NOMO-1 treated with dmso at 0.1 percent for 144 hours (cell line): ENCODE measurements at regions not wholly inside any gene's neighbourhood (a gene's known extent, or its start where the extent isn't known, plus 50 kb on each side); places are given as distances from the start of the nearest gene placed in this dataset.
A peak's percentile ranks its signal among the peaks of the same experiment; 100 is the strongest.

Experiments used
- DNase-seq: peaks from one replicate; lab custom pipeline; 2025; ENCODE audit not compliant: unreplicated experiment; lab: John Stamatoyannopoulos, UW

DNA sequence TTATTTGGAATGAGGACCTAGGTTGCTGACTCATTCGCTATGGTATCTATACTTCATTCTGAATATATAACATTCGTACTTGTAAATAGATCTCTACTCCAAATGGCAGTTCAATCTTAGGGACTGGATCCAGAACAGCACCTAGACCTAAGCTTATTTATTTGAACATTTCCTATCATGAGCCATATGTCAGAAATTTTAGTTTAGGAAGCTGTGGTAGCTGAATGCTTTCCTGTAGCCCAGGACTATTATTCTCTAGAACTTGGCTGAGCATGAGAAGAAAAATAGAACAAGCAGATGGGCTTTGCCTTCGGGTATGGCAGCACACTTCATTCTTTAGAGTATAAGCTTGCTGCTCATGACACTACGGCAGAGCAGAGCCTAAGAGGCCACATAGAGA lies 1114.4 kb upstream of the B3GALT2 start:
- DNase-seq: no peak

DNA sequence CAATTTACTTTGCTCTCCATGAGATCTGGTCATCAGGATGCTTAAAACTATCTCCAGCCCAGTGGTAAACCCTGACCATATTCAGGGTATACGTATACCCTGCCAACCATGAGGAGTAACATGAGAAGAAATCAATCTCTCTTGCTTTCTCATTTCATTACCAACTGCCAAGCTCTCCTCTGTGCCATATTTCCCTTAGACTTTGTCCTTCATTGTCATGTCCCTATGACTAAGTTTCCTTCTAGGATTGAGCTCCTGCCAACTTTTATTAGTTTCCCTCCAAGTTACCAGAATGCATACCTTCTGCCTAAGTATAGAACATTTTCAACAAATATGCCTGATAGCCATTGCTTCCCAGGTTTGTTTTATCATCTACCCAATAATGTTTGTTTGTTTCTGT lies 1113.9 kb upstream of the B3GALT2 start:
- DNase-seq: no peak

DNA sequence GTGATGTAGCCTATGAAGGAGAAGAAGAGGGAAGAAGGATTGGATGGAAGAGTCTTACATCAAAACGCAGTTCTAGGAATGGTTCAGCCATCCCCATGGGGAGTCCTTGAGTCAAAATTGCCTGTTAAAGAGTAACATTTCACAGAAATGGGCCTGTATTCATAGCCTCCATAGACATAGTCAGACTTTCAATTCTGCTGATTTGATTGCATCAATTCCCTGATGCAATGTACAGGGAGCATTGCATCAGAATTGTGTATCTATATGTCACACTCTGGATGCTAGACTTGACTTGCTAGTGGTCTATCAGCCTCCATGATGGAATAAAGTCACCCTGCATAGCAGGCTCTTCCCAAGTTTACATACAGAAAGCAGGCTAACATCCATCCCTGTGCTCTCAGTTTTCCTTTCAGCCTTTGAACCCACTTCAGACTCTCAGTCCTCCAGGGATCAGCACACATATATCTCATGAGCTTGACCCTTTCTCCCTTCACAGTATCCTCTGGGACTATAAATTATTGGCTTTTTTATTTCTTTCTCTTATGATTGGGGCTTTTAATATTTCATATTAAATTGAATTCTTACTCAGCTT lies 1111.7 kb upstream of the B3GALT2 start:
- no peak for DNase-seq

DNA sequence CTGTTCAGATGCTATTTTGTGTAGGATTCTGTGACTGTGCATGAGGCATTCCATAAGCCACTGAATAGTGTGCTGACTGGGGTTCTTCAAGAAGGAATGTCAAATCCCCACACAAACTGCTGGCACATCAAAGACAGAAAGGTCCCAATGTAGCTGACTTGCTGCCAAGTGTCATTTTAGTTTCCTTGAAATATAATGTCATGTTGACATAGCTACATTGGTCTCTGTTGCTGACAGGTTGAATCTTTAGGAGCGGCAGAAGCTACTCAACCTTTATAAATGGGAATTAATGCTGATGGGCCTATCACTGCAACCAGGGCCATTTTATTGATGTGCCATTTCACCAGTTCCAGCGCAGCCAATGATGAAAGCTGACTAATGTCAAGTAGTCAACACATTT lies 1110.7 kb upstream of the B3GALT2 start:
- no peak for DNase-seq

DNA sequence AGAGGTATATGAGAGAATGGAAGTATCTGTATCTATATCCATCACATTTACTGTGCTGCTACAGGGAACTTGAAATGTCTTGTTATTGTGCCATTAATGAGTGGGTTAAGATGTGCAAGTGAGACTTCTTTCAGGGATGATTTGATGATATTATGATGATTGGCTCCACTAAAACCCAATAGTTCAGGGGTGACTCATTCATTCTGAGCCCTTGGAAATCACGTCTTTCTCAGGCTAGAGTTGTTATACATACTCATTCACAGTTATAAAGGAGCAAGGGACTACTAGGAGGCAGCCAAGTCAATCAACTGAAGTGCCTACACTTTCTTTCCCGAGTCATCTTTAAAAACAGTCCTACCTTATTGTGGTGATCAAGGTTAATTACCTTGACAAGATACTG lies 1109.8 kb upstream of the B3GALT2 start:
- no peak for DNase-seq

DNA sequence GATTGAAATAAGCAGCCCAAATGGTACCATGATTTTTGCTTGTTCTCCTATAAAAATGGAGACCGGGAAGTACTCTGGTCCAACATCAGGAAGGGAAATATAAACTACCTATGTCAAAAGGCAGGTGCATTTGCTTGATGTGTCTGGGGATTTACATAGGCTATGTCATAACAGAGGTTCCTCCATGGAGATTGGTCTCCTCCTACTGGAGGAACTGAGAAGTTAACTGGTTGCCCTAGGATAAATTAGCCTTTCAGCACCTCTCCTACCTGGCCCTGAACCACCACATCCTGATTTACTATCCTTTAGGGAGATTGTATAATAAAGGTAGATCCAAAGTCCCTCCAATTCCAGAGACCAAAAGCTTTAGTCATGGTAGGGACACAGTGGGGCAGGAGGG lies 1109.3 kb upstream of the B3GALT2 start:
- no peak for DNase-seq

DNA sequence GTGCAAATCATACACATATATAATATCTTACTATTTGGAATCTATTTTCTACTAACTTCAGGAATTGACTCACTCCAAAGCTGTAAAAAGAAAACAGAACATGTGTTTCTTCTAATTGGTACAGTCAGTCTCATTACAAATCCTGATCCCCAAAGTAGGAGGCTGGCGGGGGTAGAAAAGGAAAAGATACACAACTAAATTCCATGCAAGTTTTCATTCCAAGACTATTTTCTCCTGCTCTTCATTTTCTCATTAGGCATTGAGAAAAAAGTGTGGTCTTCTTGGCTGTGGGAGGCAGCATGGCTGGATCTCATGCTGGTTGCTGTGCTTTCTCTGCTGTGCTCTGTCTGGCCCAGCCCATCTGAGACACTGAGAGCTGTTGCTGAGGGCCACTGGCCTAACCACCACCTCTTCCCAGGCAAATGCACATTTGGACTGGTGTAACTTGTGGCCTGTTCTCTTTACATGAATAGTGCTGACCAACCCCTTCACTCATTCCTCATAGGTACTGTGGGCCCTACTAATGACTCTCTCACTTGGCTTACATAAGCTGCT lies 1107.5 kb upstream of the B3GALT2 start:
- no peak for DNase-seq

DNA sequence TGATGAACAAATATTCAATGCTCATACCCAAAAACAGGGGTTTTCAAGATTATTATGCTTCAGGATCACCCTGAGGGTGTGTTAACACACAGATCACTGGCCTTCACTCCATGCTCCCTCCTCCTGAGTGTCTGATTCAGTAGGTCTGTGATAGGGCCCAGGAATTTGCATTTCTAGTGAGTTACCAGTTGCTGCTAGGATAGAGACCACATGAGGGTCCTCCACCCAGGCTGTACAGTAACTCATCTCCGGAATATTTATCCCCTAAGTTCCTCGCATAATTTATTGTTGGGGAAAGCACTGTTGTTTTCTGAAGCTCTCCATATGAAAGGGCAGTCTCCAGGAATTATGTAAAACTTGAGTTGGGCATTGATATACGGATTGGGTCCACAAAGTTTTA lies 1106.6 kb upstream of the B3GALT2 start:
- no peak for DNase-seq

DNA sequence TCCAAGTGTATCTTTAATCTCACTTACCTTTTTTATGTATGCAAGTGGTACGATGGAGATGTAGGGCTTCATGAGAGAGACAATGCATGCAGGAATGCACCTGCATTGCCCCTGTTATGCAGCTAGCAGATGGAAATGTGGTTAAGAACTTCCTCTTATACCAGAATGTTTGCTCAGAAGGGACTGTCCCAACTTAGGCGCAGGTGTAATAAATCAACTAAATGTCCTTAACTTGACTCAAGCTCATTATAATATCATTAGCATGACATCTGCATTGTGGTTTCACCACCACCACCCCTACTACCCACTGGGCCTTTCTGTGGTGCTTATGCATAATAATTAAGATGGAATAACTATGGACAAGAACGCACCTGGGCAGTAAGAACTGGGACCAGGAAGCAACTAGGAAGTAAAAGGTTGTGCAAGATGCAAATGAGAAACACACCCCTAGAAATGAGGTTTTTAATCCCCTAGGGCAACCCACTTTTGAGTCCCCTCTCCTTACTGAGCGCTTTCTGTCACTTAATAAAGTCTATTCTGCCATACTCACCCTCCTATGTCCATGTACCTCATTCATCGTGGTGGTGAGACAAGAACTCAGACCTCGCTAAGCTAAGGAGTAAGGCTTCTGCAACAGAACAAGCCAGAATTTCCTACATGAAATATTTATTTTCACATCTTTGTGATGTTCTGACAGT lies 1103.3 kb upstream of the B3GALT2 start:
- DNase-seq: peak; percentile 49

DNA sequence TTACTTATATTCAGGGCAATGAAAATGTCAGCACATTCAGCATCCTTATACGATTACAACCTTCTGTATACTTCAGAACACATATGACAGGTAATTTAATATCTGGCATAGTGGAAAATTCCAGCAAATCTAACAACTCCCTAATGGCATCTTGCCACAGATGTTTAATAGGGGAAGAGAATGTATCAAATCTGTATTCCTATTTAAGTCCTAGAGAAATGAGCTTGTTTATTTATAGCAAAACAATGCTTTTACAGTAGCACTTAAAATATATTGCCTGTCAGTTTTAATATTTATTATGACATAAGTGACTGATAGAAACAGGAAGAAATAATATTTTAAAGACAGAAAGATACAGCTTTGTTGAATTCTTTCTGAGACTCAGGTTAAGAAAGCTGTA lies 1101.8 kb upstream of the B3GALT2 start:
- no peak for DNase-seq

DNA sequence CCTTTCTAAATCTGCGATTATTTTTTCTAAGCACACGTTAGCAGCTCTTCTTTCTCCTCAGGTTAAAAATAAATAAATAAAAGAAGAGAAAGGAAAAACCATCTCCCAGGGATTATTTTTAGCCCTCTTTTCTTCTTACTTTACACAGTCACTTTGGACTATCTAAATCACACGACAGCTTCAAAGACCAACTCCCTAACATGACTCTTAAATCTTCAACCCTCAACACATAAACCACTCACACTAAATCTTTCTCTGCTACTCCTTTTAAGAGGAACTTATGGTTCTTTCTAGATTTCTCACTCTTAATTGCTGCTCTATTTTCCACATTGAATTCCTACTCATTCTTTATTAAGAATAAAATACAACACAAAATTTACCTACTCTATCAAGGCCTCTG lies 1095.0 kb upstream of the B3GALT2 start:
- no peak for DNase-seq

DNA sequence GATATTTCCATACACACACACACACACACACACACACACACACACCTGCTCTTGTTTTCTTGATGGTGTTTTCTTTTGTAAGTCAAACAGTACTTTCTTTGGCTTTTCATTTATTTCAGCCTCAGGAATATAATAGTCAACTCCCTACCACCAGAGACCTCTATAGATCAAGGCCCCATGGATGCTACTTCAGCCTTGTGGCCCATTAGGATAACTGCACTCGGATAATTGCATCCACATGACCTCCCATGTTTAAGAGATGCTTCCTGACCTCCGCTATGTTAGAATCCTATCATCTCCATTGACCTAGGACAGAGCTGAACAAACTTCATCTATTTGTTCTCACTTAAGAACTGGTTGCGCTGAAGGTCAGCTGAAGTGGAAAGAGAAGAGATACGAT lies 1094.0 kb upstream of the B3GALT2 start:
- DNase-seq: no peak

DNA sequence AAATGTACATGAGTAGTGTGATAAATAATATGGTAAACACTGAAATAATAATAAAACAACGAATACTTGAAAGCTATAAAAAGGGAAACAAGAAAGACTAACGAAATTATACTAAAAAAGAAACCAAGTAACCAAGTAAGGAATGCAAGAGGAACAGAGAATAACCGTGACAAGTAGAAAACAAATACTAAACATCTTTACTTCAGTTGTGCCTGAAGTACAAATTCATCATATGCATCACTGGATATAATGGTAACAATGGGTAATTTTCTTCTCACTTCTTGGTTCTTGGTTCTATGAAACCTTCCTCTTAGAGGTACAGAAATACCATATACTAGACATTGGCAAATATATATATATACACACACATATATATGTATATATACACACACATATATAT lies 1093.6 kb upstream of the B3GALT2 start:
- DNase-seq: no peak

DNA sequence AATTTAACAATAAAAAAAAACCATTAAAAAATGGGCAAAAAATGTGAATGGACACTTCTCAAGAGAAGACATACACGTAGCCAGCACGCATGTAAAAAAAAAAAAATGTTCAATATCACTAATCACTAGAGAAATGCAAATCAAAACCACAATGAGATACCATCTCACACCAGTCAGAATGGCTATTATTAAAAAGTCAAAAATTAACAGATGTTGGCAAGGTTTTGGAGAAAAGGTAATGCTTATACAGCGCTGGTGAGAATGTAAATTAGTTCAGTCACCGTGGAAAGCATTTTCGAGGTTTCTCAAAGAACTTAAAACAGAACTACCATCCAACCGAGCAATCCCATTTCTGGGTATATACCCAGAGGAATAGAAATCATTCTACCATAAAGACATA lies 1091.5 kb upstream of the B3GALT2 start:
- no peak for DNase-seq

DNA sequence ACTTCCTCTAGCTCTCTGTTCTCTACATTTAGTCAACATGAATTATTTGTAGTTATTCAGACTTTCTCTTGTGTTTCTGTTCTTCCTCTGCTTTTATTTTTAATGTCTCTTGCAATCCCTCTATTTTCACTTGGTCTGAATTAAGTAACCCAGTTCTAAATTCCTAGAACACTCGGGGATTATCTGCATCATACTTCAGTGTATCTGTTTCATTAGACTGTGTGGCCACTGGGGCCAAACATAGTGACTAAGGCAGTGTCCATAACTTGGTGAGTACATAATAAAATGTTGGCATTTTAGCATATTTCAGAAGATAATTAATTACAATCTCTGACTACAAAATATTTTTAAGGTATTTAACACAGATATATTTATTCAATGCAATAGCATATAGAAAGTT lies 1087.2 kb upstream of the B3GALT2 start:
- DNase-seq: no peak

DNA sequence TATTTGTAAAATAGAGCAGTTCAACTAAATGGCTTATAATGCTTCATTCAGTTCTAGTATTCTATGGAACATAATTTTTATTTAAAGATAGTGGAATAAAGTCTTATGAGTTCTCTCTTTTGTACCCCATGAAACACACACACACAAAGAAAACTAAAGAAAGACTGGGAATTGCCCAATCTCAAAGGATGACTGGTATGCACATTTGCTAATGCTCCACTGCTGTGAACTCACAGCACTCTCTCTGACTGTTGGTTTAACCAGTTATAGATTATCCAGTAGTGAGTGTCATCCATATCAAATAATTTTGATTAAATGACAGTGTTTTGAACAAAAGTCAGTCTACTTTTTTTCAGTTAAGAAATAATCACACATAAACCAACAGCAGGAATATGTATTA lies 1082.4 kb upstream of the B3GALT2 start:
- no peak for DNase-seq

DNA sequence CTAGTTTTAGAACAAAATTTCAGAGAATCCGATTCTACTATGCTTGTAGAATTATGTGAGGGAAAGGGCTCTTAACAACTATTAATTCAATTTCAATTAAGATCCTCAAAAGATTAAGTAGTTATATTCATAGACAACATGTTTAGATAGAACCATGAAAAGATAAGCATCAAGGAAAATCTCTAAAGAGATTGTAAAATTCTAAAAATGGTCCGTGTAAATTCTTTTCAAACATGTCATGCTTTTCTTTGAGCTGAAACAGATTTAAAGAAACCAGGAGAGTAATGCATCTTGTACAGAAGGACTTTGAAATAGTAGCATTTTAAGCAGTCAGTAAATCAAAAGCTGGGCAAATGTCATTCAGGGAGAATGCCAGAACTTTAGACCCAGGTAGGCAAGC lies 1080.6 kb upstream of the B3GALT2 start:
- no peak for DNase-seq

DNA sequence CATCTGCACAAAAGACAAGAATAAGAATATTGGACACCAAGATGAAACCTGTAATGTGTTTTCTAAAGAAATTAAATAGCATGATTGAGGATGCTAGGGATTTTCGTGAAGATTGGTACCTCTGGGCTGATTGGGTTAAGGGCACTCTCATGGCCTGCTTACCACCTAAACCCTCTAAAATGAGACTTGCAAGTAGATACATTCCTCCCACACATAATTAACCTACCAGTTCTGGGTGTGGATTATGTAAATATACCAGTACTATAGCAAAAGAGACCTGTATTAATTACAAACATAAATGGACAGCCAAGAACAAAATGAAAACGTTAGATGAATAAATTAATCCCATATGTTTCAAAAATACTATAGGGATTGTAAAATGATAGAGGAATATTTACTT lies 1069.6 kb upstream of the B3GALT2 start:
- no peak for DNase-seq

DNA sequence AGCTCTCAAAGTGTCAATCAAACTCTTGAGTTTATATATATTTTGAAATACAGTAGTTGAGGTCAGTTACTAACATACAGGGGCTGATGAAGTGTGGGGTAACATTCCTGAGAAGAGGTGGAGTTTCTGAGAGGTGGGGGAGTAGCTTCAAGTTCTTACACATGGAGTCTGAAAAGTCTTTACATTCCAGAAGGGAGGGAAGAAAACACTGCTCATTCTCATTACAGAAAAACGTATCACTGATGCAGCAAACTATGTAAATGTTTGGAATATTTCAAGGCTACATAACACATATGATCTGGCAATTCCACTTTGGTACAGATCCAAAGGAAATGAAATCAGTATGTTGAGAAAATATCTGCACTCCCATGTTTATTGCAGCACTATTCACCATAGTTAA lies 1065.8 kb upstream of the B3GALT2 start:
- DNase-seq: no peak

DNA sequence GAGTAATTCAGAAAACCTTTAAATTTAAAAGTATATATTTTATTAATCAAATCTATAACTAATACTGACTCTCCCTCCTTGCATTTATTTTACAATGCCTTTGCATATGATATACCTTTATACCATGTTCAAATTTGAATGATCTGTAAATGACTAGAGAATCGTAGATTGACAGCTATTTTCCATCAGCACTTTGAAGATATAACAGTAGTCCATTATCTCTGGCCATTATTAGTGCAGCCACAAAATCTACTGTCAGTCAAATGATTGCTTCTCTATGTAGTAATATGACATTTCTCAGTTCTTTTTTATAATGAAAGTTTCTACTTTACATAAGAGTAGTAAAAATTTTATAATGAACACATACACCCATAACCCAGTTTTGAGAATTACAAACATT lies 1054.8 kb upstream of the B3GALT2 start:
- DNase-seq: no peak

DNA sequence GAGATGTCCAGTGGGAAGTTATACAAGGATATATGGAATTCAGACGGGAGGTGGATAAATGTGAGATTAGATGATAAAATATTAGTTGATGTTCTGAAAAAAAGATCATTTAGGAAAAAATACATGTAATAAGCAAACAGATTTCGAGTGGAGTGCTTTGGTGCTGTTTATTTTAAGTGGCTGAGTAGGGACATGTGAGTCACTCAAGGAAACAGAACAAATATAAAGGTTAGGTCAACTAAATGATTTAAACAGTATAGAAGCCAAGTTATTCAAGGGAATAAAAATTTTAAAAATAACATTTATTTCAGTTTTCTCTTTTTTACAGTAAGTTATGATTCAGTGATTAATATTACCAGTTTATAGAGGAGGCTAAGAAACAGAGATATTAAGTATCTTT lies 1046.7 kb upstream of the B3GALT2 start:
- DNase-seq: no peak

DNA sequence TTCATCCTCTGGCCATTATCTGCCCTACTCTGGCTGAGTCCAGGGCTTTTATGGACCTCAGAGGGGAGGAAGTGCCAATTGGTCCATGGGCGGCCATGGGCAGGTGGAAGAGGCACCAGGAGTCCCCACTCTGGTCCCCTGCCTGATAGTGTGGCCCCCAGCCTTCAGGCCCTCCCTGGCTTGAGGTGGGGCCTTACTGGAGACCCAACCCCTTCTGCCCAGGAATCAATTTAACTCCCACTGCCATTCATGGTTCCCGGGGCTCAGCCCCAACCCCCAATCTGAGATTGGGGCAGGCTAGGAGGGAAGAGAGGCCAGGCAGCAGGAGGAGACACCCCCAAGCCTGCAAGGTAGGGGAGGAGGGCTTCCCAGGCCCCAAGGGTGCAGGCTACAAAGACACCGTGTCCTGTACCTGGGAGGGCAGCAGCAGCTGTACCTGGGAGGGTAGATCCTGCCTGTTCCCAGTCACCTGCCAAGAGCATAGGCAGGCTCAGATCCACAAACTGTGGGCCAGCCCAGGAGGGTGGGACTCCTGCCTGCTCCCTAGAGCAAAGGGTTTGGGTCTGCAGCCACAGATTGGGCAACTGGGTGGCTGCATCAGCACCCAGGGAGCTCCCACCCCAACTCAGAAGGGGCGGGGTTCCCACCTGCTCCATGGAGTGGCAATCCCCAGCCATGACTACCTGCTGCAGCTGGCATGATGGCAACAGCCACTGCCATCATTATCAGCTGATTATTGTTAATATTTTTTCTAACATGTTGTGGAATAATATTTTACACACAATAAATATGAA lies 1044.1 kb upstream of the B3GALT2 start:
- no peak for DNase-seq
